ENCODE measurements at regions not wholly inside any gene's neighbourhood (a gene's known extent, or its start where the extent isn't known, plus 50 kb on each side); places are given as distances from the start of the nearest gene placed in this dataset.
"Not testable (repeated sequence)": the region's sequence is repeated elsewhere in the genome, so short reads cannot be mapped to it uniquely, and the experiment has no call there.

GRCh38 chr12:124669271-124669721 lies 101.9 kb upstream of the NCOR2 start:
- TF ChIP-seq POU2F2, POLR2A, POLR2AphosphoS5 (IDR thresholded peaks at IDR 0.05; ENCODE audit: low read depth, low read length): not testable (repeated sequence)

All from GM12891 (cell line).